Stimulated activated CD8-positive, alpha-beta memory T cell treated with anti-CD3 and anti-CD28 coated beads, Interleukin-7, amount 100 ng/mL, for 1 hour (primary cell): ENCODE measurements at regions not wholly inside any gene's neighbourhood (a gene's known extent, or its start where the extent isn't known, plus 50 kb on each side); places are given as distances from the start of the nearest gene placed in this dataset.

Source experiments
- DNase-seq, 2 donors: peaks; one replicate each; pipeline ENCODE4 v3.0.0-alpha.2; 2020; ENCODE audit warnings: low read depth in 2 of 2

GRCh38 chr11:11077898-11078297 lies 220.0 kb upstream of the ZBED5 start:
- no peak for DNase-seq

- DNase-seq: no peak
Measured at GRCh38 chr11:11076879-11077278, 219.0 kb upstream of the ZBED5 start.

DNA sequence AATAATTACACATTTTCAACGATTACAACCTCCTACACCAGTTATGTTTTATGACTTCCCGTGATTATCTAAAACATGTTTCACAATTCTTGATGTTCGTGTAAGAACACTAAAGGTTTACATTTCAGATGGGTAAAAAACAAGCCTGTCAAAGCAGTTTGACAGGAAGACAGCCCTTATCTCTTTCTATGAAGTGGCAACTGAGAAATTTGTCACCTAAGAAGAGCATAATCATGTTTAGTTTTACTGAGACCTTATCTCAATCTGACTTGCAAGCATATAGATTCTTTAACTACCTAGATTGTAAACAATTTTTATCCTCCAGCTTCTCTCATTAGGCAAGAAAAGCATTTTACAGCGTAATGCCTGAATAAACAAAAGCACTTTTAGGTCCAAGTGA lies 218.4 kb upstream of the ZBED5 start:
- no peak for DNase-seq

DNA sequence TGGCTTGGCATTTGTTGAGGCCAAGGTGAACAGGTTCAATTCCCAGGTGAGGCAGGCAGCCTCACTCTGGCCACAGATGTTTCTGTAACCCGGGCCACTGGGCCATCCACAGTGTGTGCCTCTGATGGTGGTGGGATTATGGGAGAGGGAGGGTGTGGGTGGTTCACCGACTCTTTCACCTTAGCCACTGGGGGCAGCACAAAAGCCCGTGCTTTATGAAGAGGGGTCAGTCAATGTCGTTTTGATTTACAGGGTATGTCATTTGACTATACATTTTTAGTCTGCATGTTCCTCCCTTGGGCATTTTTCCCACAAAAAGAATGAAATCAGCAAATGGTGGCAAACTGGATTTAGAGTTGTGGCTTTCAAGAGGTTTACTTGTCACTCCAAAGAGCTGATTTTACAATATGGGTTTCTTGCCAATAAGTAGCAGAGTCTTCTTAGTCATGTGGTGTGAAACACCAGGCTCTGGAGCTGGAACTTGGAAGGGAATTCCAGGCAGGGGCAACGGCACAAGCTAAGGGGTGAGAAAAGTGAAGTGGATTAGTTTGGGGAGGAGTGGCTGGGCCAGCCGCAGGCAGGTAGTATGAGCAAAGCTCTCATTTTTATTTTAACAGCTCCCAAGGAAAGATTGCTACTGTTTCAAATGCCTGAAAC lies 217.8 kb upstream of the ZBED5 start:
- no peak for DNase-seq

DNA sequence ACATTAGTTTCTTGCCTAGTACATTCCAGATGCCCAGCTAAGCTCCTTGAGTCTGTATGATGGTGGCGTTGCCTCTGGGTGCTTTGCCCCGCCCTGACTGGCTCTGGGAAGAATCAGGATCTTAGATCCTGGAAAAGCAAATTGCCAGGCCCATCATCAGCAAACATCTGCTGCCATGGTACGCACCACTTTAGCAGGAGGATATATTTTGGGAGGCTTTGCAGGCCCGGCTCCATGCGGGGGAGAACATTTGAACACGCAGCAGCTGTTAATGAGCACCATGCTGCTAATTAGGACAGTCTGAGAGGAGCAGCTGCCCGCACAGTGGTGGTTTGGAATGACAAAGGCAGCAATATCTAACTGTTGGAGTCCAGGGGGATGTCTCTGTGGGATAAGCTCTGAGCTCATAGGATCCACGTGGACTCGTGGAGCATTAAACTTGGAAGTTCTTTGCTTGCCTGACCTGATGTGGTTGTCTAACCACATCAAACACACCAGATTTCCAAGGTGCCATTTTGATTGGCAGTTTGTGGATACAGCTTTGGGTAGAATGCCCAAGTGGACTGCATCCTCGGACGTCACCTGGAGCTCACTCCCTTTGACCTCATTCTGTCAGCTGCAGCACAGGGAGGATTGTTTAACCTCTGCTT lies 217.0 kb upstream of the ZBED5 start:
- DNase-seq: no peak

GRCh38 chr11:11073996-11074395 lies 216.1 kb upstream of the ZBED5 start:
- DNase-seq: no peak

GRCh38 chr11:11072067-11072466 lies 214.2 kb upstream of the ZBED5 start:
- DNase-seq: no peak

DNA sequence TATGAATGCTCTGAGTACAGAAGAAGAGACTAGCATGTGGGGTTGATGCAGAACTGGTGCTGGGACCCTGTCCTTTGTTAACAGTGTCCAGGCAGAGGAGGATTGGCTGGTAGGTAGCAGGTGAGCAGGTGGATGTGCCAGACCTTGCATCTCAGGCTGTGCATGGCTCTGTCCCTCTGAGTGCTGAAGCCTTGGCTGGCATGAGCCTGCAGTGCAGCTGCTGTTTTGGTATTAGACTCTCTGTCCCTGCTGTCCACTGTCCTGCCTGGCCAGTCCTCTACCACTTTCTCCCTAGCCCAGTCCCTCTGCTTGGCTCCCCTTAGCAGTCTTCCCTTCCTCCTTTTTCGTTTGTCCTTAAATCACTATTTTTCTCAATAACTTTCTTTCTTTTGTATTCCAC lies 213.6 kb upstream of the ZBED5 start:
- no peak for DNase-seq

DNA sequence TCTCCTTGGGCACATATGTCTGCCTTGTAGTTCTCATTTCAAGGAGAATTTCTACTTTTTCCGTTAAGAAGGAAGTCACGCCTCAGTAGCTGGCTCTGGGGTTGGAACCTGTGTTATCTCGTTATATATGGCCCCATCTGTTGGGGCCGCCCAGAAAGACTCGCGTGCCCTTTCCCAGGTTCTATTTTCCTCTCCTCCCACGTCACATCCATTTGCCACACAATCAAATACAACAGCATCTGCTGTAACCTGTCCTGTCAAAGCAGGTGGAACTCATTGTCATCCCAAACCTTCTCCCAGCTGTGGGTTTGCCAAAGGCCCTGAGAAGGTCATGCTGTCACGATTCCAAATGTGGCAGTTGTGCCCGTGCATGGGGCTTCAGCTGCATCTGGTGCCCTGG lies 213.1 kb upstream of the ZBED5 start:
- no peak for DNase-seq

DNA sequence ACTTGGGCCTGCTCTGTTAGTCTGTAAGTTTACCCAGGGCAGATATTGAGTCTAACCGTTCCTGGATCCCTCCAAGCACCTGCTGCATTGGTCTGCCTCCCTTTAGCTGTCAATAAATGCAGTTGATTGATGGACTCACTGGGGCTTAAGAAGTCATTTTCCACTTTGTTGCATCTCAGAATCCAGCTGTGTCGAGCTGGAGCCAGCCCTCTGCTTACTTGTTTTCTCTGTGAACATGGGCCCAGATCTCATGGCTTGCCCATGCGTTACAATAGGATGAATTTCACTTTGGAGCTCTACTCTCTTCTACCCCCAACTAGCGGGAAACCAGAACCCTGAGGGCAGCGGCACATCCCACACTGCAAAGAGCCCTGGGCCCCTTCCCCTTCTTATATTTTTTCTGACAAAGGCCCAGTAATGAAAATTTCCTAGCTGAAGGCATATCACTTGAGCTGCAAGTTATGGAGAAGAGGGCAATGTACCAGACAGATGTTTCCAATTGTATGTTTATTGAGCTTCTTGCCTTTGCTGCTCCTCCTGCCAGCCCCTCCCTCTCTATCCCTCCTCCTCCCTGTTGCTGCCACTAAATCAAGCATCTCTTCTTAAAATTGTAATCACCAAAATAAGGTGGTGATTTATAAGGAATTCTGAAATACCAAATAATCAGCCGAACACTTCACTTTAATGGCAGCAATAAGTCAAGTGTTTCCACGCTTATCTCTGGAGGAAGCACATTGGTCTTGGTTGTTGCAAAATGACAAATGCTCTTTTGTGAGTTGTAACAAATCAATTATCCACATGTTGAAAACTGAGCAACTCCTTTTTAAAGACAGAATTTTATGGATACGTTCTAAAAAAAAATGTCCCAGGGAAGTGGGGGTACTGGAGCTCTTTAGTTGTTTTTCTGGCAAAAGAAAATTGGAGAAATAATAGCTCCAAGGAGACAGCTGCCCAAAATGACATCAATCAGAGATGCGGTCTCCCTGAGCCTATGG lies 212.3 kb upstream of the ZBED5 start:
- no peak for DNase-seq

- no peak for DNase-seq
Measured at GRCh38 chr11:11068113-11068512, 210.3 kb upstream of the ZBED5 start.

GRCh38 chr11:11065396-11065795 lies 207.5 kb upstream of the ZBED5 start:
- DNase-seq: no peak

DNA sequence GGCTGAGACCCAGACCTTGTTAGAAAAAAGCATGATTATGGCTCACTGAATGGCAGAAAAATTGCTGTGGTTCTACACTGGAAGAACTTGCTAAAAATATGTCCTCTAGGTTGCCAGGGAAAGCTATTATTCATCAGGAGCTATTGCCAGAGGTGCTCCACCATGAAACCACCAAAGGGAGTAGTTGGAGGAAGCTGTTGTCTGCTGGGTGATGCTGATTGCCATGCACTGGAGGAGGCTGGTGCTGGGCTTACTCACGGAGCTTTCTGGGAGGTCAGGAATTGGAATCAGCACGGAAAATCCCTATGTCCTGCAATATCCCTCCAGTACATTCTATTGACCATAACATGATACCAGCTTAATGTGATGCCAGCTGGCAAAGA lies 199.6 kb upstream of the ZBED5 start:
- no peak for DNase-seq

DNA sequence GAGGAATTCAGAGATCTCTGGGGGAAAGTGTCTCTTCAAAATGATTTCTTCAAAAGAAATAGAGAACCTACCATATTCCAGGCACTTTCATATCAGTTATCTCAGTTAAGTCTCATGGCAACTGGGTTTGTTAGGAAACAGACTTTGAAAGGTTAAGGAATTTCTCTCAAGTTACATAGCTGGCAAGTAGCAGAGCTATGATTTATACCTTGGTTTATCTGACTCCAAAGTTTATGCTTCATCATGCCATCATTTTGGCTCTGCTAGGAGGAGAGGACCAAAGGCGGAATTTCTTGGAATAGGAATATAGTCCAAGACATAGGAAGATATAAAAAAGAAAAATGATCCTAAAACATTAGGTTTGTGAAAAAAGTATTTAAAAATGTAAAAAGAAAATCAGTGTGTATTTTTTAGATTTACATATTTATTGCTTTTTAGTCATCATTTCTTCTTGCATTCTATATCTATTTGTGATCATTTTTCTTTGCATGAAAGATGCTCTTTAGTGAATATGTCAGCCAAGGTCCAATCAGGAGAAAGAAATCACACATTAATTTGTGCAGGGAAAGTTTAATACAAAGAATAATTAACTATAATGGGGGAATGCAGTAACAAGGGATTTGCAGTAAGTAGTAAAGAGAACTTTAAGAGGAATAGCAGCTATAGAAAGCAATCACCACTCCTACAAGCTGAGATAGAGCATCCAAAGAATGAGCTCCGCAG lies 199.1 kb upstream of the ZBED5 start:
- no peak for DNase-seq

GRCh38 chr11:11056316-11056715 lies 198.5 kb upstream of the ZBED5 start:
- DNase-seq: no peak

DNA sequence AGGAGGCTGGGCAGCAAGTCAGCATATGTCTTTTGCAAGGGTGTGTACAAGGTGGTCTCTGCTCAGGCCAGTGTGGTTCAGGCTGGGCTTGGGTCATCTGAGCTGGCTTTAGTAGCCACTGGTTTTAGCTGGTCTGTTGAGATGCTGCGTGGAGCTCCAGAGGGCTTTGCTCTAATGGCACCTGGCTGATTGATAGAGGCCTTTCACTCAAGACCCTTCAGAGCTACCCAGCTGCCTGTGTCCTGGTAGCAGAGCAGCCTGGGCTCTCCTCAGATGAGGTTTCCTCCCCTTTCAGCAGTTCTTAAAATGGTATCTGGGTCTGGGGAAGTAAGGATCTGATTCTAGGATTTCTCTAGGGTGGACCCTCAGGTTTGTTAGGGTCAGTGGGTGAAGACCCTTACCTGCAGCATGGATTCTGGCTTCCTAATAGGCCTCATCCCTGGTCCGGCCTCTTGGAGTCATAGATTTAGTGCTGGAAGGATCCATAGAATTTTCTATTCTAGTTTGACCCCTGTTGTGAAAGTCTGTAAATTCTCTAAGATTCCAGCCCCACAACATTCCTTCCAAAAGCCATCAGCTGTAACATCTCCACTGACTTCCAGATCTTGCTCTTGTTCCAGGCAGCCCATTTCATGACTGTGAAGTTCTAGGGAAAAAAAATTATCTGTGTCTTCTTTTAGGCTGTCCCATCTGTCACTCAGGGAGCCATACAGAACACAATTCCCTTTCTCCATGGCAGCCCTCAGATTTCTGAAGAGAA lies 190.2 kb upstream of the ZBED5 start:
- DNase-seq: no peak

DNA sequence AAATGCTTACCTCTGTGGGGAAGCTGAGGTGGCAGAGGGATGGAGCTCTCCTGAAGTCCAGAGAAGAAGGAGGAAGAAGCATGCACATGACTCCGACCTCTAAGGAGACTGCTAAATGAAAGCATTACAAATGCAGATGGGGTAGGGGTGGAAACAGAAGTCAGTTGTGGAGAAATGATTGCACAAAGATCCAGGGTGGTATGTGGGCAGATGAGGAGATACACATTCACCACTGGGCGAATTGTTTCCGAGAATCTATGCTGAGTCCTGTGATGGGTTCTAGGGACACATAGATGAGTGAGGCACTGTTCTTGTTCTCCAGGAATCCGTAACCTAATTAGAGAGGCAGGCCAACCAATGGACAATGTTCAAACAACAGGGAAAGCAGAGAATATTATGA lies 188.9 kb upstream of the ZBED5 start:
- DNase-seq: no peak

DNA sequence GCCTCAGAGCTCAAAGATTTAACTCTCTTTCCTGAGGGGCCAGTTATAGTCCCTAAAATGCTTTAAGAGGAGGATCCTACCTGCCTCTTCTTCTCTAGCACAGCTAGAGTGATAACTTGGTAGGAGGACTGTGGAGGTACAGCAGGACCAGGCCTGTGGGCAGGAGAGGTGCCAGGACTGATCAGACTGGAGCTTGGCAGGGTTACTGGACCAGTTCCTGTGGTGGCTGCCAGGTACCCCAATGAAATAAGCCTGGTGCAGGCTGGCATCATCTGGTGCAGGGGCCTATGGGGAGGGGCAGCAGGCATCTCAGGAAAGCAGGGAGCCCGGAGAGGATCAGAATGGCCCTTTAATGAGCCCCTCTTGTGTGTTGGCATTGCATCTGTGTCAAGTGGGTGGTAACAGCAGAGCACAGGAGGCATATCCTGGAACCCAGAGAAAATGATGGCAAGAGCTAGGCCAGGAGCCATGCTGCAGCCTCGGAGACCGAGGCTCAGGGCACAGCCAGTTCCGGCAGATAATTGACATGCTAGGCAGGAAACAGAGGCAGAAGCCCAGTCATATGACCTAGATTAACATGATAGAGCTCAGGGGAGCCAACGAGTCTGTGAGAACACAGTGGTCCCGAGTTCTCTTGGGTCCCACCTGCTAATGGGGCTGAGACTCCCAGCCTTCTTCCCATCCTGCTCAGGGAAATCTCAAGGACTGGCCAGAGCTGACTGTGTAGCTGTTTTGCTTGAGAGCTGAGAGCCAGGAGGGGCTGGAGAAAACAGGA lies 187.5 kb upstream of the ZBED5 start:
- DNase-seq: no peak

DNA sequence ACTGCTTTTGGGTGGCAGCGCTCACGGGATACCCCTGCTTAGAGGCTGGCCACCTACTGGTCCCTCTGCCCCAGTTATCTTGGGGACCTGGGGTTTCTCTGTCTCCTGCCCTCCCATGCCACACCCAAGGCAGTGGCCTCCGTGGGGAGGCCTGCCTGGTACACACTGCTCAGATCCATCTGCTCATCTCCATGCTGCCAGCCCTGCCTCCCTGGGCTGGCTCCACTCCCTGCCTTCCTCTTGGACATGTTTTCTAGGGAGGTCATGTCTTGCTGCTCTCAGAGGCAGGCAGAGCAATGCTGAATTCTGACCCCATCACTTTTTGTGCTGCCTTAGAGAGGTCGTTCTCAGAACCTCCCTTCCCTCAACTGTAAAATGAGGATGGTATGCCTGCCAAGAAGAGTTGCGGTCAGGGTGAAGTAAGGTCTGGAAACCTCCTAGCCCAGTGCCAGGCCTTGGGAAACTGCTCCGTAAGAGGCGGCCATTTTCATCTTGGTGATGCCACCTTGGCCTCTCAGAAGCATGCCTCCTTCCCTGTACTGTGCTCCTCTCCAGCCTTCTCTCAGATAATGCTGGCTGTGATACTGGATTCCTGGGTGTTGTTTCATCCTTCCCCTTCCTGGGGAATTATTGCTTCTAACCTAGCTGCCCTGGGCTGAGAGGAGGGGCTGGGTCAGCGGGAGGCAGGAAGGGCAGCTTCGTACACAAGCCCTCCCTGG lies 186.4 kb upstream of the ZBED5 start:
- no peak for DNase-seq

GRCh38 chr11:11043721-11044120 lies 185.9 kb upstream of the ZBED5 start:
- no peak for DNase-seq
